ENCODE measurements at regions not wholly inside any gene's neighbourhood (a gene's known extent, or its start where the extent isn't known, plus 50 kb on each side); places are given as distances from the start of the nearest gene placed in this dataset.
A peak's percentile ranks its signal among the peaks of the same experiment; 100 is the strongest.

GRCh38 chr6:37110500-37111461 lies 59.2 kb upstream of the PIM1 start:
- WGBS (ENCODE audit: insufficient coverage): 89% methylated on average over 3 of the region's 11 CpGs
- CTCF ChIA-PET: interaction anchor here (0.5 to 2.3 kb wide), 7 partner anchors 9 to 61 kb away, joined by 3 to 6 read pairs (median 3); partner anchors contain the start of gene PIM1

DNA sequence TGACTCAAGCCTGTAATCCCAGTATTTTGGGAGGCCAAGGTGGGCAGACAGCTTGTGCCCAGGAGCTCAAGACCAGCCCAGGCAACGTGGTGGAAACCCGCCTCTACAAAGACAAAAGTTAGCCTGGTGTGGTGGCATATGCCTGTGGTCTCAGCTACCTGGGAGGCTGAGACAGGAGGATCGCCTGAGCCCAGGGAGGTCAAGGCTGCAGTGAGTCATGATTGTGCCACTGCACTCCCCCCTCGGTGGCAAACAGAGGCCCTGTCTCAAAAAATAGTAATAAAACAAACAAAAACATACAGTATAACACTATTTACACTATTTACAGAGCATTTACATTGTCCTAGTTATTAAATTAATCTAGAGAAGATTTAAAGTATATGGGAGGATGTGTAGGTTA lies 56.0 kb upstream of the PIM1 start:
- Histone ChIP-seq H3K27me3 (replicated peaks in 2 of 5; ENCODE audit: control insufficient read depth in 4 of 5, insufficient read depth in 5 of 5, low read length in 4 of 5) (no peaks in the 10 kb centered on the region), H3K36me3 (ENCODE audit: control insufficient read depth in 4 of 4, insufficient read depth in 4 of 4, low read length in 3 of 4) (no peaks in the 10 kb centered on the region), H3K27ac (ENCODE audit: insufficient read depth in 1 of 2, low read depth in 1 of 2, low read length in 2 of 2, poor library complexity in 1 of 2, severe bottlenecking in 2 of 2) (no peak overlapping the region), H3K4me3 (ENCODE audit: control insufficient read depth in 1 of 7, extremely low read depth in 1 of 7, insufficient read depth in 4 of 7, low read depth in 2 of 7, low read length in 6 of 7) (no peak overlapping the region), H3K4me1 (ENCODE audit: control extremely low read depth in 1 of 4, control insufficient read depth in 4 of 4, insufficient read depth in 4 of 4, low read length in 3 of 4) (peaks cover 0 to 9% (median 0%) of the 10 kb centered on the region in 4 experiments), H3K9me3 (ENCODE audit: control extremely low read depth in 1 of 5, control insufficient read depth in 4 of 5, insufficient read depth in 2 of 5, low read depth in 1 of 5, low read length in 4 of 5) (no peaks in the 10 kb centered on the region)
- POLR2A ChIA-PET: no interaction called here
- no peak for DNase-seq
- CTCF ChIA-PET: no interaction called here
- WGBS (ENCODE audit: insufficient coverage): no CpG with 5 or more reads among the region's 4 CpGs

More at GRCh38 chr6:37110500-37111461, 59.2 kb upstream of the PIM1 start:
- POLR2A ChIA-PET: interaction anchor here (0.6 kb wide), 1 partner anchor 109 kb away, joined by 4 read pairs; no protein-coding TSS in a partner anchor
- H3K4me3 ChIP-seq (ENCODE audit: control insufficient read depth in 1 of 7, extremely low read depth in 1 of 7, insufficient read depth in 4 of 7, low read depth in 2 of 7, low read length in 6 of 7): no peak overlapping the region
- no peaks in the 10 kb centered on the region for H3K9me3 ChIP-seq (ENCODE audit: control extremely low read depth in 1 of 5, control insufficient read depth in 4 of 5, insufficient read depth in 2 of 5, low read depth in 1 of 5, low read length in 4 of 5)
- H3K4me1 ChIP-seq (ENCODE audit: control extremely low read depth in 1 of 4, control insufficient read depth in 4 of 4, insufficient read depth in 4 of 4, low read length in 3 of 4): peaks cover 0 to 14% (median 0%) of the 10 kb centered on the region in 4 experiments
- no peak for DNase-seq
- H3K36me3 ChIP-seq (ENCODE audit: control insufficient read depth in 4 of 4, insufficient read depth in 4 of 4, low read length in 3 of 4): no peaks in the 10 kb centered on the region
- no peaks in the 10 kb centered on the region for H3K27me3 ChIP-seq (replicated peaks in 2 of 5; ENCODE audit: control insufficient read depth in 4 of 5, insufficient read depth in 5 of 5, low read length in 4 of 5)
- H3K27ac ChIP-seq (ENCODE audit: insufficient read depth in 1 of 2, low read depth in 1 of 2, low read length in 2 of 2, poor library complexity in 1 of 2, severe bottlenecking in 2 of 2): peak overlapping the region in 1 of 2 experiments; percentile 73

- H3K36me3 ChIP-seq (ENCODE audit: control insufficient read depth in 4 of 4, insufficient read depth in 4 of 4, low read length in 3 of 4): no peaks in the 10 kb centered on the region
- H3K9me3 ChIP-seq (ENCODE audit: control extremely low read depth in 1 of 5, control insufficient read depth in 4 of 5, insufficient read depth in 2 of 5, low read depth in 1 of 5, low read length in 4 of 5): no peaks in the 10 kb centered on the region
- WGBS (ENCODE audit: insufficient coverage): 100% methylated on average over 1 of the region's 4 CpGs
- H3K4me1 ChIP-seq (ENCODE audit: control extremely low read depth in 1 of 4, control insufficient read depth in 4 of 4, insufficient read depth in 4 of 4, low read length in 3 of 4): peaks cover 0 to 5% (median 0%) of the 10 kb centered on the region in 4 experiments
- CTCF ChIA-PET: interaction anchor here (1.2 kb wide), 1 partner anchor 56 kb away, joined by 3 read pairs; no protein-coding TSS in a partner anchor
- H3K4me3 ChIP-seq (ENCODE audit: control insufficient read depth in 1 of 7, extremely low read depth in 1 of 7, insufficient read depth in 4 of 7, low read depth in 2 of 7, low read length in 6 of 7): no peak overlapping the region
- no peak overlapping the region for H3K27ac ChIP-seq (ENCODE audit: insufficient read depth in 1 of 2, low read depth in 1 of 2, low read length in 2 of 2, poor library complexity in 1 of 2, severe bottlenecking in 2 of 2)
- no peaks in the 10 kb centered on the region for H3K27me3 ChIP-seq (replicated peaks in 2 of 5; ENCODE audit: control insufficient read depth in 4 of 5, insufficient read depth in 5 of 5, low read length in 4 of 5)
- POLR2A ChIA-PET: no interaction called here
- no peak for DNase-seq
Measured at GRCh38 chr6:37114612-37115011, 55.3 kb upstream of the PIM1 start.

GRCh38 chr6:37115236-37115895 lies 54.6 kb upstream of the PIM1 start:
- POLR2A ChIA-PET: no interaction called here

DNA sequence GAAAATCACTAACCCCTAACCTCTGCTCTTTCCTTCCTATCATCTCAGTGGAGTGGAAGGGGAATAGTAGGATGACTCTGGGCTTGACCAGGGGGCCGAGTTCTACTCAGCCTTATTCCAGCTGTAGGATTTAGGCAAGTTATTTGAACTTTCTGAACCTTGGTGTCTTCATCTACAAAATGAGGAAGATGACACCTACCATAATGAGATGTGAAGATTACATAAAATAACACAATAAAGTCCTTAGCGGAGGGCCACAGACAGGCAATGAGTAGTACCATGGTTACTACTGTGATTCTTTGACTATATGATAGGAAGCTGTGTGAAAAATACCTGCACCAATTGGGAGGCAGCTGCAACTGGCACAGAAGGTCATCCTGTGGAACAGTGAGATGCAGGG lies 53.6 kb upstream of the PIM1 start:
- Histone ChIP-seq H3K9me3 (ENCODE audit: control extremely low read depth in 1 of 5, control insufficient read depth in 4 of 5, insufficient read depth in 2 of 5, low read depth in 1 of 5, low read length in 4 of 5) (no peaks in the 10 kb centered on the region), H3K4me3 (ENCODE audit: control insufficient read depth in 1 of 7, extremely low read depth in 1 of 7, insufficient read depth in 4 of 7, low read depth in 2 of 7, low read length in 6 of 7) (no peak overlapping the region), H3K36me3 (ENCODE audit: control insufficient read depth in 4 of 4, insufficient read depth in 4 of 4, low read length in 3 of 4) (no peaks in the 10 kb centered on the region), H3K4me1 (ENCODE audit: control extremely low read depth in 1 of 4, control insufficient read depth in 4 of 4, insufficient read depth in 4 of 4, low read length in 3 of 4) (no peaks in the 10 kb centered on the region), H3K27ac (ENCODE audit: insufficient read depth in 1 of 2, low read depth in 1 of 2, low read length in 2 of 2, poor library complexity in 1 of 2, severe bottlenecking in 2 of 2) (no peak overlapping the region), H3K27me3 (replicated peaks in 2 of 5; ENCODE audit: control insufficient read depth in 4 of 5, insufficient read depth in 5 of 5, low read length in 4 of 5) (no peaks in the 10 kb centered on the region)
- no CpG with 5 or more reads among the region's 2 CpGs for WGBS (ENCODE audit: insufficient coverage)
- POLR2A ChIA-PET: no interaction called here
- peak in 1 of 3 donors; percentile 15 for DNase-seq
- CTCF ChIA-PET: interaction anchor here (1.1 kb wide), 1 partner anchor 93 kb away, joined by 4 read pairs; no protein-coding TSS in a partner anchor

More at GRCh38 chr6:37115236-37115895, 54.6 kb upstream of the PIM1 start:
- H3K27ac ChIP-seq (ENCODE audit: insufficient read depth in 1 of 2, low read depth in 1 of 2, low read length in 2 of 2, poor library complexity in 1 of 2, severe bottlenecking in 2 of 2): no peak overlapping the region
- no peaks in the 10 kb centered on the region for H3K4me1 ChIP-seq (ENCODE audit: control extremely low read depth in 1 of 4, control insufficient read depth in 4 of 4, insufficient read depth in 4 of 4, low read length in 3 of 4)
- no peaks in the 10 kb centered on the region for H3K27me3 ChIP-seq (replicated peaks in 2 of 5; ENCODE audit: control insufficient read depth in 4 of 5, insufficient read depth in 5 of 5, low read length in 4 of 5)
- 69% methylated on average over 10 of the region's 10 CpGs for WGBS (ENCODE audit: insufficient coverage)
- CTCF ChIA-PET: interaction anchor here (1.1 to 1.2 kb wide), 3 partner anchors 13 to 92 kb away, joined by 3 to 4 read pairs (median 3); no protein-coding TSS in a partner anchor
- no peaks in the 10 kb centered on the region for H3K9me3 ChIP-seq (ENCODE audit: control extremely low read depth in 1 of 5, control insufficient read depth in 4 of 5, insufficient read depth in 2 of 5, low read depth in 1 of 5, low read length in 4 of 5)
- H3K4me3 ChIP-seq (ENCODE audit: control insufficient read depth in 1 of 7, extremely low read depth in 1 of 7, insufficient read depth in 4 of 7, low read depth in 2 of 7, low read length in 6 of 7): no peak overlapping the region
- DNase-seq: no peak
- no peaks in the 10 kb centered on the region for H3K36me3 ChIP-seq (ENCODE audit: control insufficient read depth in 4 of 4, insufficient read depth in 4 of 4, low read length in 3 of 4)

DNA sequence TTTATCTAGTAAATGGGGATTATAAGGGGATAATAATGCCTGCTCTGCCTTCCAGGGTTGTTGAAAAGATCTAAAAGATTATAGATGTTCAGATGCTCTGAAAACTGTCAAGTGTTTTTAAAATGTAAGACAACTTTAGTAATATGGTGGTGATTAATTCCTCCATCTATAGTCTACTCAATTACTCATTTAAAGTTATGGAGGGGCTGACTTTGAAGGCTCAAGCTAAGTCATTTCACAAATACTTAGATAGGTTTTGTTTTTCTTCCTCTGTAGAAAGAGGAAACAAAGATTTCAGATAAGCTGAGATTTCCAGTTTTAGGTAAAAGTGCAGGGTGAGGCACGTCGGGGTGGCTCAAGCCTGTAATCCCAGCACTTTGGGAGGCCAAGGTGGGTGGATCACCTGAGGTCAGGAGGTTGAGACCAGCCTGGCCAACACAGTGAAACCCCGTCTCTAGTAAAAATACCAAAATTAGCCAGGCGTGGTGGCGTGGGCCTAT lies 50.5 kb upstream of the PIM1 start:
- WGBS (ENCODE audit: insufficient coverage): 76% methylated on average over 5 of the region's 5 CpGs
- Histone ChIP-seq H3K27me3 (replicated peaks in 2 of 5; ENCODE audit: control insufficient read depth in 4 of 5, insufficient read depth in 5 of 5, low read length in 4 of 5) (no peaks in the 10 kb centered on the region), H3K9me3 (ENCODE audit: control extremely low read depth in 1 of 5, control insufficient read depth in 4 of 5, insufficient read depth in 2 of 5, low read depth in 1 of 5, low read length in 4 of 5) (no peaks in the 10 kb centered on the region), H3K27ac (ENCODE audit: insufficient read depth in 1 of 2, low read depth in 1 of 2, low read length in 2 of 2, poor library complexity in 1 of 2, severe bottlenecking in 2 of 2) (no peak overlapping the region), H3K4me1 (ENCODE audit: control extremely low read depth in 1 of 4, control insufficient read depth in 4 of 4, insufficient read depth in 4 of 4, low read length in 3 of 4) (no peaks in the 10 kb centered on the region), H3K36me3 (ENCODE audit: control insufficient read depth in 4 of 4, insufficient read depth in 4 of 4, low read length in 3 of 4) (no peaks in the 10 kb centered on the region), H3K4me3 (ENCODE audit: control insufficient read depth in 1 of 7, extremely low read depth in 1 of 7, insufficient read depth in 4 of 7, low read depth in 2 of 7, low read length in 6 of 7) (no peak overlapping the region)
- no peak for DNase-seq
- ChIA-PET CTCF (interaction anchor here (0.7 to 1.3 kb wide), 2 partner anchors 9 to 75 kb away, joined by 3 to 4 read pairs; no protein-coding TSS in a partner anchor), POLR2A (no interaction called here)

Data from common myeloid progenitor, CD34-positive (primary cell).